Anterior cingulate cortex (tissue), 58 donors: ENCODE measurements at regions not wholly inside any gene's neighbourhood (a gene's known extent, or its start where the extent isn't known, plus 50 kb on each side); places are given as distances from the start of the nearest gene placed in this dataset.
A peak's percentile ranks its signal among the peaks of the same experiment; 100 is the strongest.
"Not testable (repeated sequence)": the region's sequence is repeated elsewhere in the genome, so short reads cannot be mapped to it uniquely, and the experiment has no call there.

Source experiments
- DNase-seq, 58 donors: peaks; one replicate each; lab custom pipeline; 2025; lab: John Stamatoyannopoulos, UW

GRCh38 chr4:132642016-132642817, 506.9 kb upstream of the PCDH10 start:
- peak in 11 of 58 donors; percentile 0 to 14 (median 1) for DNase-seq

GRCh38 chr4:132646186-132646585, 502.9 kb upstream of the PCDH10 start:
- DNase-seq = no peak

GRCh38 chr4:132651196-132651595, 497.9 kb upstream of the PCDH10 start:
- DNase-seq = no peak

- DNase-seq = no peak
Measured at GRCh38 chr4:132660181-132660580, 488.9 kb upstream of the PCDH10 start.

- DNase-seq = no peak
Measured at GRCh38 chr4:132662456-132662855, 486.6 kb upstream of the PCDH10 start.

GRCh38 chr4:132669786-132670185, 479.3 kb upstream of the PCDH10 start:
- no peak for DNase-seq

- no peak for DNase-seq
Measured at GRCh38 chr4:132670557-132670956, 478.5 kb upstream of the PCDH10 start.

GRCh38 chr4:132683957-132684356, 465.1 kb upstream of the PCDH10 start:
- DNase-seq = no peak

- DNase-seq = no peak
Measured at GRCh38 chr4:132691026-132691425, 458.1 kb upstream of the PCDH10 start.

- DNase-seq = no peak
Measured at GRCh38 chr4:132691668-132692067, 457.4 kb upstream of the PCDH10 start.

GRCh38 chr4:132694775-132695174, 454.3 kb upstream of the PCDH10 start:
- no peak for DNase-seq

- not testable (repeated sequence) for DNase-seq
Measured at GRCh38 chr4:132697505-132697904, 451.6 kb upstream of the PCDH10 start.

GRCh38 chr4:132707955-132708354, 441.1 kb upstream of the PCDH10 start:
- DNase-seq = no peak

GRCh38 chr4:132709056-132709455, 440.0 kb upstream of the PCDH10 start:
- DNase-seq = no peak

- no peak for DNase-seq
Measured at GRCh38 chr4:132710971-132711370, 438.1 kb upstream of the PCDH10 start.

GRCh38 chr4:132737344-132737743, 411.8 kb upstream of the PCDH10 start:
- DNase-seq = no peak

GRCh38 chr4:132759199-132759780, 389.8 kb upstream of the PCDH10 start:
- no peak for DNase-seq

- DNase-seq = no peak
Measured at GRCh38 chr4:132763465-132763864, 385.6 kb upstream of the PCDH10 start.

- DNase-seq = no peak
Measured at GRCh38 chr4:132767901-132768300, 381.2 kb upstream of the PCDH10 start.

GRCh38 chr4:132770776-132771175, 378.3 kb upstream of the PCDH10 start:
- no peak for DNase-seq

- DNase-seq = no peak
Measured at GRCh38 chr4:132792310-132792709, 356.8 kb upstream of the PCDH10 start.

- DNase-seq = no peak
Measured at GRCh38 chr4:132797856-132798255, 351.2 kb upstream of the PCDH10 start.
